Astrocyte (in vitro differentiated cells and primary cell): ENCODE measurements at regions not wholly inside any gene's neighbourhood (a gene's known extent, or its start where the extent isn't known, plus 50 kb on each side); places are given as distances from the start of the nearest gene placed in this dataset.

Experiments
- DNase-seq: peaks from one replicate; pipeline ENCODE4 v3.0.0-alpha.2; 2010; ENCODE audit warnings: low read depth
- FAIRE-seq: peaks from 2 replicates; lab custom pipeline; 2011; peaks lifted over from hg19 to GRCh38; lab: Jason Lieb, UNC
- H2AFZ ChIP-seq: 2 replicates; pipeline ENCODE4 v1.6.0; 2012; ENCODE audit warnings: low read depth, low read length, inconsistent platforms
- H3K27ac ChIP-seq: 2 replicates; pipeline ENCODE4 v1.5.1; 2011; ENCODE audit warnings: low read depth, low read length, inconsistent platforms
- H3K27me3 ChIP-seq: 2 replicates; pipeline ENCODE4 v1.6.0; 2011; ENCODE audit warnings: low read length, inconsistent platforms; ENCODE audit not compliant: insufficient read depth
- H3K36me3 ChIP-seq: 2 replicates; pipeline ENCODE4 v1.5.1; 2011; ENCODE audit warnings: low read length, inconsistent platforms; ENCODE audit not compliant: insufficient read depth
- H3K4me1 ChIP-seq: 2 replicates; pipeline ENCODE4 v1.5.1; 2011; ENCODE audit warnings: low read length, inconsistent platforms; ENCODE audit not compliant: insufficient read depth
- H3K4me2 ChIP-seq: 2 replicates; pipeline ENCODE4 v1.6.0; 2012; ENCODE audit warnings: low read length, inconsistent platforms
- H3K4me3 ChIP-seq: 2 replicates; pipeline ENCODE4 v1.5.1; 2011; ENCODE audit warnings: low read depth, mild to moderate bottlenecking, low read length, inconsistent platforms; ENCODE audit not compliant: insufficient read depth
- H3K79me2 ChIP-seq: 2 replicates; pipeline ENCODE4 v1.6.0; 2012; ENCODE audit warnings: mild to moderate bottlenecking, low read length, inconsistent platforms; ENCODE audit not compliant: insufficient read depth
- H3K9ac ChIP-seq: 2 replicates; pipeline ENCODE4 v1.6.0; 2012; ENCODE audit warnings: mild to moderate bottlenecking, low read length, inconsistent platforms
- H3K9me3 ChIP-seq: 2 replicates; pipeline ENCODE4 v1.5.1; 2012; ENCODE audit warnings: low read depth, mild to moderate bottlenecking, low read length, inconsistent platforms; ENCODE audit not compliant: insufficient read depth
- H4K20me1 ChIP-seq: 2 replicates; pipeline ENCODE4 v1.6.0; 2012; ENCODE audit warnings: low read length, inconsistent platforms; ENCODE audit not compliant: insufficient read depth
- H3K27ac Mint-ChIP-seq: one replicate; pipeline ENCODE4 v1.8.0; 2021; ENCODE audit warnings: mild to moderate bottlenecking, mixed read lengths; ENCODE audit not compliant: unreplicated experiment
- H3K27me3 Mint-ChIP-seq: one replicate; pipeline ENCODE4 v1.8.0; 2021; ENCODE audit warnings: low read depth, mixed read lengths; ENCODE audit not compliant: unreplicated experiment
- H3K36me3 Mint-ChIP-seq: one replicate; pipeline ENCODE4 v1.8.0; 2021; ENCODE audit warnings: low read depth, mixed read lengths; ENCODE audit not compliant: unreplicated experiment
- H3K4me1 Mint-ChIP-seq: one replicate; pipeline ENCODE4 v1.8.0; 2021; ENCODE audit warnings: low read depth, mixed read lengths; ENCODE audit not compliant: unreplicated experiment
- H3K4me3 Mint-ChIP-seq: one replicate; pipeline ENCODE4 v1.8.0; 2021; ENCODE audit warnings: mild to moderate bottlenecking, moderate library complexity, mixed read lengths; ENCODE audit not compliant: unreplicated experiment
- H3K9me3 Mint-ChIP-seq: one replicate; pipeline ENCODE4 v1.8.0; 2021; ENCODE audit warnings: mild to moderate bottlenecking, mixed read lengths; ENCODE audit not compliant: unreplicated experiment
- EZH2 ChIP-seq: IDR thresholded peaks from 2 replicates; pipeline ENCODE4 v1.6.1; 2012; ENCODE audit warnings: mild to moderate bottlenecking, low read length, inconsistent platforms; ENCODE audit not compliant: insufficient read depth
- TF ChIP-seq, protein P1 (sequence below): IDR thresholded peaks from 2 replicates; pipeline ENCODE4 v1.5.1; 2011; ENCODE audit warnings: low read depth, mild to moderate bottlenecking, inconsistent platforms, low read length, moderate library complexity; ENCODE audit not compliant: insufficient read depth

DNA sequence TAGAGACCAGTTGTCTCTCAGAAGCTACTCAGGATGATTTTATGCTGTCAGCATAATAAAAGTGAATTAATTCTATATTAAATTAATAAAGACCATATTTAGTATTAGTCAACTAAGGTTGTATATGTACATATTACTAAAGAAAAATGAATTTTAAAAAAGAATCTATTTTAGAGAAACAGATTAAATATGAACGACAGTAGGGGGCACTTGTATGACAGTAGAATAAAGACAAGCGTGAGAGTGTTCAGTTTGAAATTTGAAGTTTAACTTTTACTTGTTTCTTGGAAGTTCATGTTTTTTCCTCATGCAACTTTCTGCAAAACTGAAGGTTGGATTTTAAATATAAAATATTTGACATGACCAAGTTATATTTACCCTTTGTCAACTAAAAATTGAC, 67.9 kb upstream of the MACF1 start:
- Histone ChIP-seq H3K27me3 (no peaks in the 10 kb centered on the region), H3K4me3 (no peak overlapping the region), H3K79me2 (peaks cover 95% of the 10 kb centered on the region), H3K4me2 (no peak overlapping the region), H3K36me3 (peaks cover 3% of the 10 kb centered on the region), H3K9ac (no peak overlapping the region), H3K9me3 (no peaks in the 10 kb centered on the region), H3K4me1 (peaks cover 20% of the 10 kb centered on the region), H3K27ac (no peak overlapping the region), H2AFZ (no peak overlapping the region), H4K20me1 (peaks cover 58% of the 10 kb centered on the region)
- Mint-ChIP-seq H3K9me3 (no peaks in the 10 kb centered on the region), H3K4me1 (peaks cover 51% of the 10 kb centered on the region), H3K4me3 (no peak overlapping the region), H3K27ac (no peak overlapping the region), H3K27me3 (no peaks in the 10 kb centered on the region), H3K36me3 (peaks cover 4% of the 10 kb centered on the region)
- no peak for FAIRE-seq
- DNase-seq: no peak
- TF ChIP-seq, protein P1, sequence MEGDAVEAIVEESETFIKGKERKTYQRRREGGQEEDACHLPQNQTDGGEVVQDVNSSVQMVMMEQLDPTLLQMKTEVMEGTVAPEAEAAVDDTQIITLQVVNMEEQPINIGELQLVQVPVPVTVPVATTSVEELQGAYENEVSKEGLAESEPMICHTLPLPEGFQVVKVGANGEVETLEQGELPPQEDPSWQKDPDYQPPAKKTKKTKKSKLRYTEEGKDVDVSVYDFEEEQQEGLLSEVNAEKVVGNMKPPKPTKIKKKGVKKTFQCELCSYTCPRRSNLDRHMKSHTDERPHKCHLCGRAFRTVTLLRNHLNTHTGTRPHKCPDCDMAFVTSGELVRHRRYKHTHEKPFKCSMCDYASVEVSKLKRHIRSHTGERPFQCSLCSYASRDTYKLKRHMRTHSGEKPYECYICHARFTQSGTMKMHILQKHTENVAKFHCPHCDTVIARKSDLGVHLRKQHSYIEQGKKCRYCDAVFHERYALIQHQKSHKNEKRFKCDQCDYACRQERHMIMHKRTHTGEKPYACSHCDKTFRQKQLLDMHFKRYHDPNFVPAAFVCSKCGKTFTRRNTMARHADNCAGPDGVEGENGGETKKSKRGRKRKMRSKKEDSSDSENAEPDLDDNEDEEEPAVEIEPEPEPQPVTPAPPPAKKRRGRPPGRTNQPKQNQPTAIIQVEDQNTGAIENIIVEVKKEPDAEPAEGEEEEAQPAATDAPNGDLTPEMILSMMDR: no peak
- TF ChIP-seq EZH2: no peak

DNA sequence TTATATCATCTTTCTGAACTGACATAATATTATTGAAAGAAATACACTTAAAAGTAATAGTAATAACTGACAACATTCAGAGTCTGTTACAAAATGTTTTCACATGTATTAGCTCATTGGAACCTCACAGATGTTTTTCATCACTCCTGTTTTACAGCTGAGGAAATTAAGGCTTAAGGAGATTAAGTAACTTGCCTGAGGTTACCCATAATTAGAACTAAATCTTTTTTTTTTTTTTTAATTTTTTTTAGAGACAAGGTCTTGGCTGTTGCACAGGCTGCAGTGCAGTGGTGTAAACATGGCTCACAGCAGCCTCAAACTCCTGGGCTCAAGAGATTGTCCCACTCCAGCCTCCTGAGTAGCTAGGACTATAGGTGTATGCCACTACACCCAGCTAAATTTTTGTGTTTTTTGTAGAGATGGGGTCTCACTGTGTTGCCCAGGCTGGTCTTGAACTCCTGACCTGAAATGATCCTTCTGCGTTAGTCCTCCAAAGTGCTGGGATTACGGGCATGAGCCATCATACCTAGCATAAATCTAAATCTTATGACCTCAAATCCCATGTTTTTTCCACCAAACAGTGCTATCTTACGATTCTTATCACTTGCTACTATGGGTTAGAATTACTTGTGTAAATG, 64.7 kb upstream of the MACF1 start:
- H3K27me3 Mint-ChIP-seq: no peaks in the 10 kb centered on the region
- H3K9ac ChIP-seq: no peak overlapping the region

More for the DNA sequence above, 64.7 kb upstream of the MACF1 start:
- DNase-seq (no peak), FAIRE-seq (no peak)
- Histone ChIP-seq H3K36me3 (peaks cover 3% of the 10 kb centered on the region), H3K4me2 (no peak overlapping the region), H4K20me1 (peaks cover 74% of the 10 kb centered on the region), H3K4me1 (peaks cover 22% of the 10 kb centered on the region), H3K9me3 (no peaks in the 10 kb centered on the region), H3K4me3 (no peak overlapping the region), H3K27me3 (no peaks in the 10 kb centered on the region), H2AFZ (no peak overlapping the region), H3K79me2 (peaks cover 96% of the 10 kb centered on the region), H3K27ac (no peak overlapping the region)
- H3K9me3 Mint-ChIP-seq: no peaks in the 10 kb centered on the region
- no peak overlapping the region for H3K4me3 Mint-ChIP-seq
- TF ChIP-seq, protein P1: no peak
- no peak for TF ChIP-seq EZH2
- no peak overlapping the region for H3K27ac Mint-ChIP-seq
- H3K4me1 Mint-ChIP-seq: peaks cover 51% of the 10 kb centered on the region
- peaks cover 2% of the 10 kb centered on the region for H3K36me3 Mint-ChIP-seq
